Adrenal gland (tissue), 9 donors: ENCODE measurements at regions not wholly inside any gene's neighbourhood (a gene's known extent, or its start where the extent isn't known, plus 50 kb on each side); places are given as distances from the start of the nearest gene placed in this dataset.

ENCODE experiments used
- DNase-seq, 7 donors: peaks; one replicate each; pipeline ENCODE4 v3.0.0-alpha.2; 2019 to 2020
- H3K27ac ChIP-seq, 5 donors: fragments of 200-600 bp; sonication (generic) in 4 of 5; 1 replicate in 3 of 5; 2 replicates in 2 of 5; pipeline versions ENCODE4 v1.5.1 to v1.8.0; 2016 to 2020; ENCODE audit warnings: mild to moderate bottlenecking in 1 of 5
- H3K27me3 ChIP-seq: fragments of 200-600 bp; 2 replicates; pipeline ENCODE4 v1.8.0; 2021
- H3K36me3 ChIP-seq, 2 donors: fragments of 200-600 bp; replicated peaks in 1 of 2; 1 replicate in 1 of 2; 2 replicates in 1 of 2; pipeline versions ENCODE4 v1.5.1 to v1.8.0; 2018 to 2022
- H3K4me1 ChIP-seq, 2 donors: fragments of 200-600 bp; replicated peaks in 1 of 2; 1 replicate in 1 of 2; 2 replicates in 1 of 2; pipeline versions ENCODE4 v1.5.1 to v1.8.0; 2018 to 2021
- H3K4me3 ChIP-seq, 4 donors: fragments of 200-600 bp; sonication (generic) in 3 of 4; one replicate each; pipeline ENCODE4 v1.5.1; 2016 to 2018
- H3K9me3 ChIP-seq, 3 donors: fragments of 200-600 bp; sonication (generic) in 1 of 3; replicated peaks in 1 of 3; 1 replicate in 2 of 3; 2 replicates in 1 of 3; pipeline versions ENCODE4 v1.5.1 to v1.8.0; 2016 to 2021
- POLR2A ChIP-seq, 2 donors: fragments of 450-650 bp; IDR thresholded peaks; one replicate each; pipeline ENCODE4 v1.6.1; 2017; ENCODE audit warnings: antibody characterized with exemption in 2 of 2, mild to moderate bottlenecking in 2 of 2, moderate library complexity in 1 of 2
- WGBS, 4 donors: extraction: QIAGEN DNeasy Blood & Tissue Kit in 2 of 4; methylation state at CpG; one replicate each; pipeline versions ENCODE4 v1.1.5 to v1.1.7; 2013 to 2017; 5-methylcytosine and 5-hydroxymethylcytosine counted together
- intact Hi-C, 2 donors: fragments of 100-400 bp; cut with DNase I; formaldehyde crosslinking; loops; one replicate each; pipeline versions ENCODE4 v1.14.1 to v1.15.0; 2022 to 2023
- TF ChIP-seq, protein P1 (sequence below), 6 experiments: fragments of 450-650 bp in 4 of 6; fragments of 200-600 bp in 2 of 6; sonication (generic) in 1 of 6; IDR thresholded peaks; 1 replicate in 5 of 6; 2 replicates in 1 of 6; pipeline versions ENCODE4 v1.5.1 to v1.8.0; 2016 to 2021; ENCODE audit warnings: antibody characterized with exemption in 6 of 6, mild to moderate bottlenecking in 2 of 6, moderate library complexity in 1 of 6
- donor health status: healthy with polysubstance abuse.
- donor health status: Bipolar disorder and iron deficiency.
- donor health status: DM: yes; HTN: yes; CAD: no.
- donor health status: DM: no; HTN: no; CAD: no.
- donor health status: DM: no; HTN: no; CAD: no.

DNA sequence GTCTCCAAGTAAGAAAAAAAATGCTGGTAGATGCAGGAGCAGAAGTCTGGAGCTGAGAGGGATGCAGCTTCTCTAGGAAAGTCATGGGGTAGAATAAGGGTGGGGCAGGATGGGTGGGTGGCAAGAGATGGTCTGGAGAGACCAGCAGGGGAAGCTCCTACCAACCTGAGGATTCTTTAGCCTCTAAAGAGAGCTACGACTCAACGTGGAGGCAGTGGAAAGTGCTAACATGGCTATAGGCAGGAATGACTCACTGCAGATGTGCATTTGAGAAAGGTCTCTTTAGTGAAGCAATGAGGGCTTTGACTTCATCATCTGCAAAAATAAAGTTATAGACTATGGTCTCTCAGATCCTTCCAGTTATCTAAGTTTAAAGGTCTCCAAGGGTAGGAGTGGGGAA is 722.8 kb upstream of the RAB6C start:
- Histone ChIP-seq H3K27ac (no peak overlapping the region), H3K27me3 (no peaks in the 10 kb centered on the region), H3K9me3 (peaks cover 0 to 6% (median 0%) of the 10 kb centered on the region in 3 donors), H3K4me3 (no peak overlapping the region), H3K4me1 (no peaks in the 10 kb centered on the region), H3K36me3 (no peaks in the 10 kb centered on the region)
- intact Hi-C loops, result no loop called here
- WGBS, 4 donors, result 55 to 85% (median 65%) methylated on average over 2 of the region's 2 CpGs
- TF ChIP-seq, protein P1, sequence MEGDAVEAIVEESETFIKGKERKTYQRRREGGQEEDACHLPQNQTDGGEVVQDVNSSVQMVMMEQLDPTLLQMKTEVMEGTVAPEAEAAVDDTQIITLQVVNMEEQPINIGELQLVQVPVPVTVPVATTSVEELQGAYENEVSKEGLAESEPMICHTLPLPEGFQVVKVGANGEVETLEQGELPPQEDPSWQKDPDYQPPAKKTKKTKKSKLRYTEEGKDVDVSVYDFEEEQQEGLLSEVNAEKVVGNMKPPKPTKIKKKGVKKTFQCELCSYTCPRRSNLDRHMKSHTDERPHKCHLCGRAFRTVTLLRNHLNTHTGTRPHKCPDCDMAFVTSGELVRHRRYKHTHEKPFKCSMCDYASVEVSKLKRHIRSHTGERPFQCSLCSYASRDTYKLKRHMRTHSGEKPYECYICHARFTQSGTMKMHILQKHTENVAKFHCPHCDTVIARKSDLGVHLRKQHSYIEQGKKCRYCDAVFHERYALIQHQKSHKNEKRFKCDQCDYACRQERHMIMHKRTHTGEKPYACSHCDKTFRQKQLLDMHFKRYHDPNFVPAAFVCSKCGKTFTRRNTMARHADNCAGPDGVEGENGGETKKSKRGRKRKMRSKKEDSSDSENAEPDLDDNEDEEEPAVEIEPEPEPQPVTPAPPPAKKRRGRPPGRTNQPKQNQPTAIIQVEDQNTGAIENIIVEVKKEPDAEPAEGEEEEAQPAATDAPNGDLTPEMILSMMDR (IDR thresholded peaks at IDR 0.05), result no peak
- no peak for TF ChIP-seq POLR2A (IDR thresholded peaks at IDR 0.05)
- no peak for DNase-seq

DNA sequence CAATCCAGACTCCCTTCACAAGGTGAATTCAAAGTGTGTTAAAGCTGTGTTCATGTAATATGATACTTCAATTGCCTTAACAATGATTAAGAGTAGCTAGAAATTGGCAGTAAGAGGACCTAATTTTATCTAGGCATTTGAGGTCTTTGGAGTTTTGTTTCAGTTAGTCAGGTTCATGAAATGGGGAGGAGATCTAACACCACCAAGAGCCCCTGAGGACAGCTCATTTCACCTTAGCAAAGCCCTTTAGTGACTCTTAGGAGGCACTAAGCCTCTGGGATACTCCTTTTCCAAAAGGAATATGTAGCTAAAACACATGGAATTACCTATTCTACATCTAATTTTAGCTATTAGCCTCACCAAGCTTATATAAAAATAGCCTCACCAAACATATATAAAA is 716.5 kb upstream of the RAB6C start:
- intact Hi-C loops, result no loop called here
- Histone ChIP-seq H3K27ac (no peak overlapping the region), H3K36me3 (no peaks in the 10 kb centered on the region), H3K9me3 (peaks cover 0 to 6% (median 0%) of the 10 kb centered on the region in 3 donors), H3K4me3 (no peak overlapping the region), H3K4me1 (no peaks in the 10 kb centered on the region), H3K27me3 (no peaks in the 10 kb centered on the region)
- TF ChIP-seq POLR2A (IDR thresholded peaks at IDR 0.05), result no peak
- TF ChIP-seq, protein P1 (IDR thresholded peaks at IDR 0.05), result no peak
- no peak for DNase-seq

DNA sequence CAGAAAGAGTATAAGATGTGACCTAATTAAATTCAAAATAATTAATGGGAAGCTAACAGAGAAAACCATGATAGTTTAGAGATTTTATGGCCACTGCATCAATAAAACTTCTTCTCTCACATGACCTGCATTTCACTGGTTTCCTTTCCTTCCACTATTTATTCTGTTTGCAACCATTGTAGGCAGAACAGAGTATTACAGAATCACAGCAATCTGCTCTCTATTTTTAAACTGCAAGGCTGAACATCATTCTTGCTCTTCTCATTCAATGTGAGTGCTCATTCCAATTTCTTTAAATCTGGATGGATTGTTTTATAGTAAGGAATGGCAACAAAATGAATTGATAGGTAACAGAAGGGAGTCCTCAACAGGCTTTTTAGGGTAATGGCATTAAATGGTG is 715.5 kb upstream of the RAB6C start:
- H3K36me3 ChIP-seq, result no peaks in the 10 kb centered on the region
- no peaks in the 10 kb centered on the region for H3K27me3 ChIP-seq
- no peaks in the 10 kb centered on the region for H3K4me1 ChIP-seq
- TF ChIP-seq POLR2A (IDR thresholded peaks at IDR 0.05), result no peak
- TF ChIP-seq, protein P1 (IDR thresholded peaks at IDR 0.05), result no peak
- H3K27ac ChIP-seq, result no peak overlapping the region
- intact Hi-C loops, result no loop called here
- no peak for DNase-seq
- peaks cover 0 to 2% (median 0%) of the 10 kb centered on the region in 3 donors for H3K9me3 ChIP-seq
- no peak overlapping the region for H3K4me3 ChIP-seq

DNA sequence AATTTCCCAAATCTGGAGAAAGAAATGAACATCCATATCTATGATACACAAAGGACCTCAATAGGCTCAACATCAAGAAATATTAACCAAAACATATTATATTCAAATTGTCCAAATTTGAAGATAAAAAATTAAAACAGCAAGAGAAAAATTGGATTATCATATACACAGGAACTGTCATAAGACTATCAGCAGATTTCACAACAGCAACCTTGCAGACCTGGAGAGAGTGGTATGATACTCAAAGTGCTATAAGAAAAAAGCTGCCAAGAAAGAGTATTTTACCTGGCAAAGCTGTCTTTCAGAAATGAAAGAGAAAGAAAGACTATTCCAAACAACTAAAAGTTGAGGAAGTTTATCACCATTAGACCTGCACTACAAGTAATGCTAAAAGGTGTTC is 711.9 kb upstream of the RAB6C start:
- H3K27ac ChIP-seq, result no peak overlapping the region
- no peaks in the 10 kb centered on the region for H3K36me3 ChIP-seq
- intact Hi-C loops, result no loop called here
- TF ChIP-seq POLR2A (IDR thresholded peaks at IDR 0.05), result no peak
- TF ChIP-seq, protein P1 (IDR thresholded peaks at IDR 0.05), result no peak
- no peaks in the 10 kb centered on the region for H3K4me1 ChIP-seq
- peaks cover 0 to 7% (median 0%) of the 10 kb centered on the region in 3 donors for H3K9me3 ChIP-seq
- no peaks in the 10 kb centered on the region for H3K27me3 ChIP-seq
- H3K4me3 ChIP-seq, result no peak overlapping the region
- no peak for DNase-seq
